OCI-LY1 (cell line): ENCODE measurements at regions not wholly inside any gene's neighbourhood (a gene's known extent, or its start where the extent isn't known, plus 50 kb on each side); places are given as distances from the start of the nearest gene placed in this dataset.

Experiments
- H2AFZ ChIP-seq: fragments of 200-600 bp; sonication (generic), shearing (Covaris generic); 2 replicates; pipeline ENCODE4 v1.6.0; 2014; ENCODE audit warnings: antibody characterized with exemption, mild to moderate bottlenecking, low read length
- H3F3A ChIP-seq: fragments of 200-600 bp; sonication (generic), shearing (Covaris generic); 2 replicates; pipeline ENCODE4 v1.6.0; 2014; ENCODE audit warnings: mild to moderate bottlenecking, antibody characterized with exemption, low read length, moderate library complexity; ENCODE audit not compliant: insufficient read depth
- H3K27ac ChIP-seq: fragments of 200-600 bp; sonication (generic); 2 replicates; pipeline ENCODE4 v1.5.1; 2014; ENCODE audit warnings: low read length, mixed run types, mild to moderate bottlenecking, low read depth; ENCODE audit not compliant: poor library complexity, severe bottlenecking
- H3K27me3 ChIP-seq: fragments of 200-600 bp; sonication (generic); 2 replicates; pipeline ENCODE4 v1.6.0; 2014; ENCODE audit warnings: antibody characterized with exemption, mild to moderate bottlenecking, low read length, moderate library complexity; ENCODE audit not compliant: insufficient read depth
- H3K36me3 ChIP-seq: fragments of 200-600 bp; sonication (generic); 2 replicates; pipeline ENCODE4 v1.6.1; 2014; ENCODE audit warnings: mild to moderate bottlenecking, antibody characterized with exemption, low read length, moderate library complexity, mixed read lengths; ENCODE audit not compliant: insufficient read depth
- H3K4me1 ChIP-seq: fragments of 200-600 bp; sonication (generic); 2 replicates; pipeline ENCODE4 v1.5.1; 2014; ENCODE audit warnings: mild to moderate bottlenecking, low read length, moderate library complexity; ENCODE audit not compliant: insufficient read depth, severe bottlenecking
- H3K4me2 ChIP-seq: fragments of 200-600 bp; sonication (generic), shearing (Covaris generic); 2 replicates; pipeline ENCODE4 v1.6.1; 2014; ENCODE audit warnings: low read length
- H3K4me3 ChIP-seq: fragments of 200-600 bp; sonication (generic); 2 replicates; pipeline ENCODE4 v1.5.1; 2014; ENCODE audit warnings: low read length, low read depth, mild to moderate bottlenecking, mixed read lengths; ENCODE audit not compliant: poor library complexity, severe bottlenecking
- H3K79me2 ChIP-seq: fragments of 200-600 bp; shearing (Covaris generic); 2 replicates; pipeline ENCODE4 v1.6.1; 2016; ENCODE audit warnings: mixed run types, low read length, mixed read lengths; ENCODE audit not compliant: insufficient read depth
- H3K9ac ChIP-seq: fragments of 200-600 bp; sonication (generic), shearing (Covaris generic); 2 replicates; pipeline ENCODE4 v1.6.1; 2014; ENCODE audit warnings: mild to moderate bottlenecking, low read length, mixed read lengths
- H3K9me2 ChIP-seq: fragments of 200-600 bp; sonication (generic), shearing (Covaris generic); 2 replicates; pipeline ENCODE4 v1.6.1; 2014; ENCODE audit warnings: low read depth, mild to moderate bottlenecking, low read length, mixed read lengths
- H3K9me3 ChIP-seq: fragments of 200-600 bp; shearing (Covaris generic); 2 replicates; pipeline ENCODE4 v1.6.1; 2014; ENCODE audit warnings: low read length, mixed read lengths
- H4K20me1 ChIP-seq: fragments of 200-600 bp; sonication (generic), shearing (Covaris generic); 2 replicates; pipeline ENCODE4 v1.6.0; 2016; ENCODE audit warnings: mild to moderate bottlenecking, low read length; ENCODE audit not compliant: insufficient read depth
- CTCF ChIP-seq: fragments of 200-600 bp; sonication (generic), shearing (Covaris generic); IDR thresholded peaks from 2 replicates; pipeline ENCODE4 v1.5.1; 2017; ENCODE audit warnings: mild to moderate bottlenecking, antibody characterized with exemption, low read length, moderate library complexity, mixed read lengths
- EZH2 ChIP-seq: fragments of 200-600 bp; sonication (generic), shearing (Covaris generic); IDR thresholded peaks from 2 replicates; pipeline ENCODE4 v1.8.0; 2017; ENCODE audit warnings: borderline replicate concordance, mixed run types, mild to moderate bottlenecking, antibody characterized with exemption, low read length, moderate library complexity, mixed read lengths

DNA sequence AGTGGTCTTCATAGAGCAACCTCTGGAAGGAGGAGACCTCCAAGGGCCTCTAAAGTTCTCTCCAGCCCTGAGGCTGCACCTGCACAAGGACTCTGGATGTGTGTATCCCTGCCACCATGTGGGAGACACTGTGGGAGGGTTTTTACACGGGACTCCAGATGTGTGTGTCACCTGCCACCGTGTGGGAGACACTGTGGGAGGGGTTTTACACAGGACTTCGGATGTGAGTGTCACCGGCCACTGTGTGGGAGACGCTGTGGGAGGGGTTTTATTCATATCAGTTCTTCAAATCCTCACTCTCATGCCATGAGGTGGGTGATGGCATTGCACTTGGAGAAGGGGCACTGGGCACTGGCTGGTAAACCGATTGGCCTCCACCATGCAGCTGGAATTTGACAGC lies 90.2 kb upstream of the SSTR4 start:
- no peak overlapping the region for H3K4me3 ChIP-seq
- no peaks in the 10 kb centered on the region for H3K36me3 ChIP-seq
- no peak overlapping the region for H3K9ac ChIP-seq
- H3K27me3 ChIP-seq: no peaks in the 10 kb centered on the region
- no peak overlapping the region for H3K27ac ChIP-seq
- no peaks in the 10 kb centered on the region for H4K20me1 ChIP-seq
- no peak overlapping the region for H3K4me2 ChIP-seq
- no peaks in the 10 kb centered on the region for H3F3A ChIP-seq
- no peak for TF ChIP-seq CTCF
- no peak for TF ChIP-seq EZH2
- no peaks in the 10 kb centered on the region for H3K4me1 ChIP-seq
- no peak overlapping the region for H2AFZ ChIP-seq
- no peaks in the 10 kb centered on the region for H3K9me3 ChIP-seq
- H3K9me2 ChIP-seq: no peaks in the 10 kb centered on the region
- no peaks in the 10 kb centered on the region for H3K79me2 ChIP-seq

DNA sequence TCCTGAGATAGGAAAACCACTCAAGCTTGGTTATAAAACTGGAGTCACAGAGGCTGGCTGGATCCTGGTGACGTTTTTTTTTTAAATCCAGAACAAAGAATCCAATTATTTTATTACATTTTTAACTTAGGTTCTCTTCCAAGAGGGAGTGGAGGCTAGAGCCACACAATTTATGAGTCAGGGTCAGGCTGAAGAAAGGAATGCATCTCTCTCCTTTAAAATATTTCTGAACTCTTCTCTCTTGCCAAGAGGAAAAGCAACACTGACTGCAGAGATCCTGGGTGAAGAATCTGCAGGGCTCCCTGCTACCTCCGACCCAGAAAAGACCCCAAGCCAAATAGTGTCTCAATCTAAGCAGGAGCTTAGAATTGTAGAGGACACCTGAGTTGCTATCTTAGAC lies 88.5 kb upstream of the SSTR4 start:
- Histone ChIP-seq H3K27ac (no peak overlapping the region), H3K27me3 (no peaks in the 10 kb centered on the region), H3K79me2 (no peaks in the 10 kb centered on the region), H3K36me3 (no peaks in the 10 kb centered on the region), H3F3A (no peaks in the 10 kb centered on the region), H2AFZ (no peak overlapping the region), H4K20me1 (no peaks in the 10 kb centered on the region), H3K4me3 (no peak overlapping the region), H3K9ac (no peak overlapping the region), H3K4me1 (no peaks in the 10 kb centered on the region), H3K9me2 (no peaks in the 10 kb centered on the region), H3K9me3 (no peaks in the 10 kb centered on the region), H3K4me2 (no peak overlapping the region)
- no peak for TF ChIP-seq EZH2
- TF ChIP-seq CTCF: no peak

DNA sequence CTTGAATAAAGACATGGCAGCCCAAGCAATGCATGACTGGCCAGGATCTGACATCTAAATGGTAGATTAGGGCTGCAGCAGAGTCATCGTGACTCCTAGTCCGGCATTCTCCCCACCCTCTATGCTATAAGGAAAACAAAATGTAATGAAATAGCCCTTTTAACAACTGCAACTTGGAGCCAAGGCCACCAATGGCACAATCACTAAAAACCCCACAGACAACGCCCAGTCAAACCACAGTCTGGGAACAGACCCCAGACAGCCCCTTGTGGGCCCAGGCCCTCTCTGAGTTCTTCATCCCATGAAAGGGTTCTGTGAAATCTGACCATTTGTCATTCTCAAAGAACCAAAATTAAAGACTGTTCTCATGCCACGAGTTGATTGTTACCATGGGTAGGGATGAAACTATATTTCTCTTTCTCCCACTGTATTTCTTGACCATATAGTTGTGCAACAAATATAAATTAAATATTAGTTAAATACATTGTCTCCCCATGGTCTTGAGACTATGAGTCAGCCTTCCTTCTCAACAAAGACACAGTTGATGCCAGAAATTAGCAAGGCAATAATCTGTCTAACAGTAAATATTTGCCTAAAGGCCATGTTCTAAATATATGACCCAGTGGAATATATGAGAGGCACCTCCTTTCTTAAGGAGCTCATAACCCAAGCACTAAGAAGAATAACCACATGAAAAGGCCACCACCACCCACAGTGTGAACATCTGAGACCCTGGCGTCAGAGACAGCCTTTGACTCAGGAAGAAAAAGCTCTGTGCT lies 85.6 kb upstream of the SSTR4 start:
- Histone ChIP-seq H3K27ac (no peak overlapping the region), H3K4me3 (no peak overlapping the region), H3K9ac (no peak overlapping the region), H4K20me1 (no peaks in the 10 kb centered on the region), H2AFZ (no peak overlapping the region), H3K9me2 (no peaks in the 10 kb centered on the region), H3K36me3 (no peaks in the 10 kb centered on the region), H3F3A (no peaks in the 10 kb centered on the region), H3K9me3 (no peaks in the 10 kb centered on the region), H3K79me2 (no peaks in the 10 kb centered on the region), H3K27me3 (no peaks in the 10 kb centered on the region), H3K4me2 (no peak overlapping the region), H3K4me1 (no peaks in the 10 kb centered on the region)
- TF ChIP-seq EZH2 (no peak), CTCF (no peak)
